ENCODE measurements at regions not wholly inside any gene's neighbourhood (a gene's known extent, or its start where the extent isn't known, plus 50 kb on each side); places are given as distances from the start of the nearest gene placed in this dataset.

DNA sequence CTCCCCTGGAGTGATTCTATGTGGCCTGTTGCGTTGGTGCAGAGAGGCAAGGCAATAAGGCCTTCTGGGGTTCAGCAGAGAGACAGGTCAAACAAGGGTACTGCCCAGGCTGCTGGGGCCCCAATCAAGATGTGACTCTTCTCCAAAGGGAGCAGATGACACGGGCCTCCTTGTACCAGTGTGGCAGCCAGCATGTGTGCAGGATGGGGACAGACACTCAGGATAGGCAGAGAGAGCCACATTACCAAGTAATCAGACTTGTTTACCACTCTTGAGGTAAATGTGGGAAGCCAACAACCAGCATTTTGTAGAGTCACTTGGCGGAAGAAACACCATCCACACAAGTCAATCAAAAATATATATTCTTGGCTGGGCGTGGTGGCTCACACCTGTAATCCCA, 95.3 kb upstream of the DLG1 start:
- H4K20me1 ChIP-seq (ENCODE audit: insufficient read depth, low read length), result no peaks in the 10 kb centered on the region
- no peaks in the 10 kb centered on the region for H3K4me1 ChIP-seq (ENCODE audit: control insufficient read depth in 1 of 2, insufficient read depth in 2 of 2, low read length in 2 of 2)
- H3K4me2 ChIP-seq (replicated peaks; ENCODE audit: extremely low read depth, low read length, poor library complexity, severe bottlenecking), result no peak overlapping the region
- H3K9ac ChIP-seq (ENCODE audit: insufficient read depth, low read length, poor library complexity, severe bottlenecking), result no peak overlapping the region
- no peak for DNase-seq
- Mint-ChIP-seq H3K27ac (no peak overlapping the region), H3K4me1 (no peaks in the 10 kb centered on the region), H3K27me3 (ENCODE audit: low read depth in 3 of 3) (peaks cover 0 to 4% (median 3%) of the 10 kb centered on the region in 3 donors), H3K36me3 (no peaks in the 10 kb centered on the region), H3K4me3 (no peak overlapping the region), H3K9me3 (peaks cover 0 to 2% (median 0%) of the 10 kb centered on the region in 7 donors)
- H2AFZ ChIP-seq (ENCODE audit: insufficient read depth, low read depth, low read length, poor library complexity, severe bottlenecking), result no peak overlapping the region
- TF ChIP-seq CTCF (IDR thresholded peaks at IDR 0.05), result no peak
- H3K27me3 ChIP-seq (ENCODE audit: control insufficient read depth in 2 of 2, insufficient read depth in 2 of 2, low read length in 2 of 2), result no peaks in the 10 kb centered on the region
- H3K4me3 ChIP-seq (replicated peaks in 1 of 3; ENCODE audit: low read depth in 2 of 3, low read length in 3 of 3), result no peak overlapping the region
- intact Hi-C loops (cut with micrococcal nuclease), result no loop called here
- H3K36me3 ChIP-seq (replicated peaks in 1 of 2; ENCODE audit: control insufficient read depth in 1 of 2, insufficient read depth in 2 of 2, low read length in 2 of 2), result no peaks in the 10 kb centered on the region
- H3K27ac ChIP-seq (ENCODE audit: low read depth in 1 of 2, low read length in 2 of 2), result no peak overlapping the region
- no peaks in the 10 kb centered on the region for H3K9me3 ChIP-seq (replicated peaks in 1 of 2; ENCODE audit: control insufficient read depth in 1 of 2, insufficient read depth in 1 of 2, low read length in 2 of 2)
- no peaks in the 10 kb centered on the region for H3K79me2 ChIP-seq (ENCODE audit: insufficient read depth, low read length)
- WGBS (ENCODE audit: insufficient coverage), result 100% methylated on average over 2 of the region's 4 CpGs

- no peaks in the 10 kb centered on the region for H3K36me3 ChIP-seq (replicated peaks in 1 of 2; ENCODE audit: control insufficient read depth in 1 of 2, insufficient read depth in 2 of 2, low read length in 2 of 2)
- Mint-ChIP-seq H3K27me3 (ENCODE audit: low read depth in 3 of 3) (peaks cover 0 to 3% (median under 1%) of the 10 kb centered on the region in 3 donors), H3K4me3 (no peak overlapping the region), H3K9me3 (peaks cover 0 to 2% (median 0%) of the 10 kb centered on the region in 7 donors), H3K27ac (no peak overlapping the region), H3K36me3 (no peaks in the 10 kb centered on the region), H3K4me1 (no peaks in the 10 kb centered on the region)
- no peak overlapping the region for H3K4me3 ChIP-seq (replicated peaks in 1 of 3; ENCODE audit: low read depth in 2 of 3, low read length in 3 of 3)
- H3K9me3 ChIP-seq (replicated peaks in 1 of 2; ENCODE audit: control insufficient read depth in 1 of 2, insufficient read depth in 1 of 2, low read length in 2 of 2), result no peaks in the 10 kb centered on the region
- no peaks in the 10 kb centered on the region for H3K79me2 ChIP-seq (ENCODE audit: insufficient read depth, low read length)
- no peak overlapping the region for H3K4me2 ChIP-seq (replicated peaks; ENCODE audit: extremely low read depth, low read length, poor library complexity, severe bottlenecking)
- H3K27me3 ChIP-seq (ENCODE audit: control insufficient read depth in 2 of 2, insufficient read depth in 2 of 2, low read length in 2 of 2), result no peaks in the 10 kb centered on the region
- H3K27ac ChIP-seq (ENCODE audit: low read depth in 1 of 2, low read length in 2 of 2), result no peak overlapping the region
- no peak for DNase-seq
- no peak for TF ChIP-seq CTCF (IDR thresholded peaks at IDR 0.05)
- H3K4me1 ChIP-seq (ENCODE audit: control insufficient read depth in 1 of 2, insufficient read depth in 2 of 2, low read length in 2 of 2), result no peaks in the 10 kb centered on the region
- intact Hi-C loops (cut with micrococcal nuclease), result no loop called here
- no peaks in the 10 kb centered on the region for H4K20me1 ChIP-seq (ENCODE audit: insufficient read depth, low read length)
- H2AFZ ChIP-seq (ENCODE audit: insufficient read depth, low read depth, low read length, poor library complexity, severe bottlenecking), result no peak overlapping the region
- no peak overlapping the region for H3K9ac ChIP-seq (ENCODE audit: insufficient read depth, low read length, poor library complexity, severe bottlenecking)
- WGBS (ENCODE audit: insufficient coverage), result 93% methylated on average over 2 of the region's 3 CpGs
These were observed 94.5 kb upstream of the DLG1 start for GRCh38 chr3:197392961-197393360.
